Stromal cell of bone marrow (primary cell): ENCODE measurements at regions not wholly inside any gene's neighbourhood (a gene's known extent, or its start where the extent isn't known, plus 50 kb on each side); places are given as distances from the start of the nearest gene placed in this dataset.

Source experiments
- DNase-seq: peaks from one replicate; pipeline ENCODE4 v3.0.0-alpha.2; 2012; ENCODE audit warnings: low read depth

DNA sequence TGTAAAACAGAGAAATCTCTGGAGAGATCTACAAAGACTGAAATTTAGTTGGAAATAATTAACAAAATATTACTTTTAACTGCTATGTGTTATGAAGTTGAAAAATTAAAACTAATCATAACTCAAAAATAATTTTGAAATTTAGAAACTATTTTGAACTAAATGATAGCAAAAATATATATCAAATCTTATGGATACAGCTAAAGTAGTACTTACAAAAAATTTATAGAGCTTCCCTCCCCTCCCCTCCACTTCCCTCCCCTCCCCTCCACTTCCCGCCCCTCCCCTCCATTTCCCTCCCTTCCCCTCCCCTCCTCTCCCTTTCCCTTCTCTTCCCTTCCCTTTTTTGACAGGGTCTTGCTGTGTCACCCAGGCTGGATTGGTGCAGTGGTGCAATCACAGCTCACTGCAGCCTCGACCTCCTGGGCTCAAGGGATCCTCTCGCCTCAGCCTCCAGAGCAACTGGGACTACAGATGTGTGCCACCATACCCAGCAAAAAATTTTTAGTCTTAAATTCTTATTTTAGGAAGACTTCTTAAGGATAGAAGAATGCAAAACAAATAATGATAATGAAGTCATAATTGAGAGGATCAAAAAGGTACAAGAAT lies 87.2 kb upstream of the RGS17 start:
- DNase-seq: no peak

GRCh38 chr6:153216789-153217188 lies 85.7 kb upstream of the RGS17 start:
- DNase-seq: peak; percentile 9

DNA sequence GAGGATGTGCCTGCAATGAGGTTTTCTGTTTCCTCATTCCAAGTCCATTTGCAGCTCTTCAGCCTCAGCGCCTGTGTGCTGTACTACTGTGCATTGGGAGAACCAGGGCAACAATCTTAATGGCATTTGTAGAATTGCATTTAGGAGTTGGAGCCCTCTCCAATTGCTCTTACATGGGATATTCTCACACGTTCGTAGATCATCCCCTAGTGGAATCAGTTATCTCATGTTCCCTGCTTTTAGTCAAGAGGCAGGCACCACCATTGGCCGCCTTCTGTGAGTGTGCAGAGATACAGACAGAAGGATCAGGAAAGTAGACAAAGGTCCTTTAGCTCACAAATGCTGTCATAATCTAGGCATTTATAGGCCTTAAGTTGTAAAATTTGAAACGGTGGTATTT lies 84.2 kb upstream of the RGS17 start:
- no peak for DNase-seq

DNA sequence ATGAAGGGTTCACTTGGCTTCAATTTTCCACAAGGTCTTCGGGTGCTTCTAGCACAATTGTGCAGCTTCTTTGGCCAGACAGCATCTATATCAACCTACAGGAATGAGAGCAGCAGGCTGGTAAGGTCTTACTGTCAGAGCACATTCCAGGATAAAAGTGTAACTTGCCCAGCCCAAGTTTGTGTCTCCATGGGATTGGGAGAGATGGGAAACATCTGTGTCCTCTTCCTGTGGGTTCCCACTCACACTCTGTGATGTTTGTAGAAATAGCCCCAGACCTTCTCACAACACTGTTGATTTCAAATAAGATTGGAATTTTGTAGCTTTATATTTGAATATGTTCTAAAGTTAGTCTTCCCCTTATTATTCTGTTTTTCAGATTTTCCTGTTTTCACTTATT lies 83.4 kb upstream of the RGS17 start:
- DNase-seq: no peak

- no peak for DNase-seq
These were observed 79.0 kb upstream of the RGS17 start for GRCh38 chr6:153210083-153210482.

DNA sequence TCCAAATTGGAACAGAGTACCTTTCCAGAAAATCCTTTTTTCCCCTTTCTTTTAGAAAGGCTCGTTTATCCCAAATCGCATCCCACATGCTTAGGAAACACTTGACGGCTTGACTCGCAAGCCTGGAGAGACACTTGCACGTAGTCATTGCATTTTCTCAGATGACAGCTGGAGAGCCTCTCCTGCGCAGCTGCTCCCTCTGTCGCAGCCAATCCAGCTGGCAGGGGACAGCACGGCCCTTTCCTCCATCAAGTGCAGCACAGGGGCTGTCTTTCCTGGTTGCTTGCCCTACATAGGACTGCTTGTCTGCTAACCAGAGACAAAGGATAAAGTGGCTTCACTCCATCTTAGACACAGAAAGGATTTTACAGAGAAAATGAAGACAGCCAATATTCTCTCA lies 77.6 kb upstream of the RGS17 start:
- DNase-seq: no peak

GRCh38 chr6:153207617-153208016 lies 76.5 kb upstream of the RGS17 start:
- DNase-seq: no peak

DNA sequence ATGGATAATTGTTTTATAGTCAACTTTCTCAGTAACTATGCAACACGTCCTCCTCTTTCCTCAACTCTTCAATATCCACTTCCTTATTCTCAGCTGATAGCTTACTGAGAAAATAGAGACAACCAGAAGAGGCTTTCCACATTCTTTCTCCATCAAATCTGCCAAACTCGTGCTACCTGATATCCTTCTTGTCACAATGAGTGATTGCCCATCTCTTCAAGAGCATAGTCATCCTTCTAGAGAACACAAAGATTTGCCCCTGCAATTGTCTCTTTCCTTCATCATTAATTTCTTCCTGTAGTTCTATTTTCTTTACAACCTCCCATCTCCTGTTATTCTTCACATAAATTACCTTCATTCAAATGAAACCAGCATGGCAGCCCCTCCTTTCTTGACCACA lies 75.9 kb upstream of the RGS17 start:
- no peak for DNase-seq

- DNase-seq: no peak
These were observed 62.1 kb upstream of the RGS17 start for GRCh38 chr6:153192943-153193885.

- DNase-seq: no peak
These were observed 52.8 kb upstream of the RGS17 start for GRCh38 chr6:153183925-153184324.
